GM18873 (cell line): ENCODE measurements at regions not wholly inside any gene's neighbourhood (a gene's known extent, or its start where the extent isn't known, plus 50 kb on each side); places are given as distances from the start of the nearest gene placed in this dataset.
"Not testable (repeated sequence)": the region's sequence is repeated elsewhere in the genome, so short reads cannot be mapped to it uniquely, and the experiment has no call there.

ENCODE experiments used
- ATAC-seq: cut with Tn5 transposase; IDR thresholded peaks from one replicate; pipeline ENCODE4 v1.9.1; 2021; ENCODE audit warnings: mild to moderate bottlenecking, moderate library complexity, moderate number of reproducible peaks; ENCODE audit not compliant: unreplicated experiment, low FRiP score

GRCh38 chr14:71549421-71550050 lies 382.7 kb upstream of the RGS6 start:
- no peak for ATAC-seq

- no peak for ATAC-seq
These were observed 381.9 kb upstream of the RGS6 start for GRCh38 chr14:71550367-71550766.

GRCh38 chr14:71551291-71551950 lies 380.8 kb upstream of the RGS6 start:
- ATAC-seq: no peak

- no peak for ATAC-seq
These were observed 379.4 kb upstream of the RGS6 start for GRCh38 chr14:71552809-71553208.

- ATAC-seq: no peak
These were observed 378.4 kb upstream of the RGS6 start for GRCh38 chr14:71553779-71554178.

GRCh38 chr14:71554323-71554722 lies 377.9 kb upstream of the RGS6 start:
- ATAC-seq: no peak

GRCh38 chr14:71554959-71555612 lies 377.1 kb upstream of the RGS6 start:
- ATAC-seq: peak; percentile 25

- peak; percentile 72 for ATAC-seq
These were observed 376.3 kb upstream of the RGS6 start for GRCh38 chr14:71555654-71556559.

- no peak for ATAC-seq
These were observed 375.5 kb upstream of the RGS6 start for GRCh38 chr14:71556730-71557129.

- ATAC-seq: no peak
These were observed 374.9 kb upstream of the RGS6 start for GRCh38 chr14:71557351-71557750.

- ATAC-seq: not testable (repeated sequence)
These were observed 373.3 kb upstream of the RGS6 start for GRCh38 chr14:71558943-71559342.

- no peak for ATAC-seq
These were observed 371.5 kb upstream of the RGS6 start for GRCh38 chr14:71560751-71561150.

GRCh38 chr14:71563492-71564153 lies 368.6 kb upstream of the RGS6 start:
- no peak for ATAC-seq

- peak; percentile 50 for ATAC-seq
These were observed 366.0 kb upstream of the RGS6 start for GRCh38 chr14:71566276-71566675.

GRCh38 chr14:71567499-71568133 lies 364.6 kb upstream of the RGS6 start:
- not testable (repeated sequence) for ATAC-seq

GRCh38 chr14:71574976-71575375 lies 357.3 kb upstream of the RGS6 start:
- no peak for ATAC-seq

- no peak for ATAC-seq
These were observed 355.8 kb upstream of the RGS6 start for GRCh38 chr14:71576472-71576871.

GRCh38 chr14:71579331-71579730 lies 352.9 kb upstream of the RGS6 start:
- ATAC-seq: no peak

GRCh38 chr14:71582705-71583104 lies 349.5 kb upstream of the RGS6 start:
- no peak for ATAC-seq

- no peak for ATAC-seq
These were observed 349.0 kb upstream of the RGS6 start for GRCh38 chr14:71583194-71583593.
